ENCODE measurements at regions not wholly inside any gene's neighbourhood (a gene's known extent, or its start where the extent isn't known, plus 50 kb on each side); places are given as distances from the start of the nearest gene placed in this dataset.
"Not testable (repeated sequence)": the region's sequence is repeated elsewhere in the genome, so short reads cannot be mapped to it uniquely, and the experiment has no call there.

DNA sequence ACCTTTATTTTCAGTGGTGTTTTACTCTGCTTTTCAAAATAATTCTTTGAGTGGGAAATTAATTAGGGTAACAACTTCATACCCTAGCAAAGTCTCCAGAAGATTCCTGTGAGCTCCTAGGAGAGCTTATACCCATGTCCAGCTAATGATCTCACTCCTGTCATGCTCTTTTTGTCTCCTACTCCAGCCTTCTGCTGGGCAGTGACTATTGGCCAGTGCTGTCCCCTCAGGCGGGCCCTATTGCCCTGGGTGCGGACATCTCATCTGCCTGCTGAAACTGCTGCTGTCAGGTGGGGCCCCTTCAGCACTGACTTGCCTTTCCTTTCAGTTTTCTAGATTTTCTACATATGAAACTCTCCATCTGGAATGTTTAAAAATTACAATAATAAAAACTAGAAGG lies 80.3 kb downstream of the EBLN1 start:
- Histone ChIP-seq H3K9me3 (no peaks in the 10 kb centered on the region), H3K27me3 (no peaks in the 10 kb centered on the region), H3K27ac (no peak overlapping the region), H3K4me3 (ENCODE audit: low read depth in 1 of 2, low read length in 1 of 2) (no peak overlapping the region), H3K4me1 (ENCODE audit: control insufficient read depth in 1 of 2, insufficient read depth in 1 of 2, low read depth in 1 of 2, low read length in 1 of 2) (peaks cover 3 to 13% of the 10 kb centered on the region in 2 experiments), H3K36me3 (no peaks in the 10 kb centered on the region)
- TF ChIP-seq, protein P1, sequence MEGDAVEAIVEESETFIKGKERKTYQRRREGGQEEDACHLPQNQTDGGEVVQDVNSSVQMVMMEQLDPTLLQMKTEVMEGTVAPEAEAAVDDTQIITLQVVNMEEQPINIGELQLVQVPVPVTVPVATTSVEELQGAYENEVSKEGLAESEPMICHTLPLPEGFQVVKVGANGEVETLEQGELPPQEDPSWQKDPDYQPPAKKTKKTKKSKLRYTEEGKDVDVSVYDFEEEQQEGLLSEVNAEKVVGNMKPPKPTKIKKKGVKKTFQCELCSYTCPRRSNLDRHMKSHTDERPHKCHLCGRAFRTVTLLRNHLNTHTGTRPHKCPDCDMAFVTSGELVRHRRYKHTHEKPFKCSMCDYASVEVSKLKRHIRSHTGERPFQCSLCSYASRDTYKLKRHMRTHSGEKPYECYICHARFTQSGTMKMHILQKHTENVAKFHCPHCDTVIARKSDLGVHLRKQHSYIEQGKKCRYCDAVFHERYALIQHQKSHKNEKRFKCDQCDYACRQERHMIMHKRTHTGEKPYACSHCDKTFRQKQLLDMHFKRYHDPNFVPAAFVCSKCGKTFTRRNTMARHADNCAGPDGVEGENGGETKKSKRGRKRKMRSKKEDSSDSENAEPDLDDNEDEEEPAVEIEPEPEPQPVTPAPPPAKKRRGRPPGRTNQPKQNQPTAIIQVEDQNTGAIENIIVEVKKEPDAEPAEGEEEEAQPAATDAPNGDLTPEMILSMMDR (IDR thresholded peaks at IDR 0.05), result no peak

DNA sequence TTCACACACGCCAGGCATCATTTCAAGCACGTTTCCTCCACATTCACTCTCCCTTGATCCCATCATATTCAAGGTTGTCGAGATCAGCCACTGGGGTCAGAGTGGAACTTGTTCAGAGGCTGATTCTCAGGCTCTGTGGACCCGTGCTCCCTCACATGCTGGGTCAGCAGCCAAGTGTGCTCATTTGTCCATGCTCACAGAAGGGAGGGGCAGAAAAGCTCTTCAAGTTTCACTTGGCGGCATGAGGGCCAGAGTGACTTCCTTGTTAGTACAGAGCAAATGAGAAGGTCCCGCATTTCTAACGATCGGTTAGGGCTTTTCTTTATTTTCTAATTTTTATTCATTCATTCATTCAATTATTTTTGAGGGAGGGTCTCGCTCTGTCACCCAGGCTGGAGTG lies 82.2 kb downstream of the EBLN1 start:
- Histone ChIP-seq H3K36me3 (no peaks in the 10 kb centered on the region), H3K27ac (no peak overlapping the region), H3K4me3 (ENCODE audit: low read depth in 1 of 2, low read length in 1 of 2) (no peak overlapping the region), H3K9me3 (no peaks in the 10 kb centered on the region), H3K4me1 (ENCODE audit: control insufficient read depth in 1 of 2, insufficient read depth in 1 of 2, low read depth in 1 of 2, low read length in 1 of 2) (peaks cover 3 to 13% of the 10 kb centered on the region in 2 experiments), H3K27me3 (no peaks in the 10 kb centered on the region)
- TF ChIP-seq, protein P1 (IDR thresholded peaks at IDR 0.05), result no peak

DNA sequence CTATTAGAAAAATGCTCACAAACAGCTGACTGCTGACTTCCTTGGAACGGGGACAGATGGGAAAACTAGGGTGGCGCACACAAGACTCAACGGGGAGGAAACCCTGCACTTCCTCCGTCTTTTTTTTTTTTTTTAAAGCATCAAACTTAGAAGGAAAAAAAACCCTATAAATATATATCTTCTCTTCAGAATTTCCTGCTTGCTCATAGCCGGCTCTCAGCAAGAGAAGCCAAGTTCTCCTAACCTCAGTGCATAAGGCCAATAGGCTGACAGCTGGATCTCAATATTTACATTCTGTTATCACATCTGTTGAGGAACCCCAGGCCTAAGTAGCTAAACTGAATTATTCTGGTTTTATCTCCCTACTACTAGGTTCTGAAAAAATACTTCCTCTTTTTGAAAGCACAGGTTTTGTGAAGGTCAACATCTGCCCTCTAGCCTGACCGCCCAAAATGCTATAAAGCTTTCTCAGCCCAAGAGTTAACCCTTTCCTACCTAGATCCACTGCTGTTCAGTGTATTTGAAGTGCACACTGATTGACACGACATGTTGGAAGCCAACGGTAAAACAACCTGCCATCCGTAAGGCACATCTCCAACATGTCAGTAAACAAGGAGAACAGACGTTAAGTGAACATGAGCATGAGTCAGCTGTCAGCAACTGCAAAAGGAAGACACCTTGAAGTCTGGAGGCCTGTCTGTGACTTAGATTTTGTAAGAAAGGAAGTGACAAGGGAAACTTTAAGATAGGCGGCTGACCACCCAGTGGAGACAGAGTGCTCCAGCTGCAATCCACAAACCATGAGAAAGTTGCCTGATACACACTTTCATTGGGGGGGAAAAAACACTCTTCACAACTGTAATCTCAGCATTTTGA lies 83.8 kb downstream of the EBLN1 start:
- peak overlapping the region; percentile 10 for H3K27ac ChIP-seq
- peaks cover 3 to 13% of the 10 kb centered on the region in 2 experiments for H3K4me1 ChIP-seq (ENCODE audit: control insufficient read depth in 1 of 2, insufficient read depth in 1 of 2, low read depth in 1 of 2, low read length in 1 of 2)
- H3K36me3 ChIP-seq, result no peaks in the 10 kb centered on the region
- TF ChIP-seq, protein P1 (IDR thresholded peaks at IDR 0.05), result no peak
- no peaks in the 10 kb centered on the region for H3K27me3 ChIP-seq
- H3K4me3 ChIP-seq (ENCODE audit: low read depth in 1 of 2, low read length in 1 of 2), result no peak overlapping the region
- no peaks in the 10 kb centered on the region for H3K9me3 ChIP-seq

- not testable (repeated sequence) for H3K27me3 ChIP-seq; H3K4me3 ChIP-seq (ENCODE audit: low read depth in 1 of 2, low read length in 1 of 2); H3K9me3 ChIP-seq; H3K27ac ChIP-seq; H3K36me3 ChIP-seq
- peaks cover 3 to 13% of the 10 kb centered on the region in 2 experiments for H3K4me1 ChIP-seq (ENCODE audit: control insufficient read depth in 1 of 2, insufficient read depth in 1 of 2, low read depth in 1 of 2, low read length in 1 of 2)
These were observed 87.0 kb downstream of the EBLN1 start for GRCh38 chr10:22130824-22131223.

DNA sequence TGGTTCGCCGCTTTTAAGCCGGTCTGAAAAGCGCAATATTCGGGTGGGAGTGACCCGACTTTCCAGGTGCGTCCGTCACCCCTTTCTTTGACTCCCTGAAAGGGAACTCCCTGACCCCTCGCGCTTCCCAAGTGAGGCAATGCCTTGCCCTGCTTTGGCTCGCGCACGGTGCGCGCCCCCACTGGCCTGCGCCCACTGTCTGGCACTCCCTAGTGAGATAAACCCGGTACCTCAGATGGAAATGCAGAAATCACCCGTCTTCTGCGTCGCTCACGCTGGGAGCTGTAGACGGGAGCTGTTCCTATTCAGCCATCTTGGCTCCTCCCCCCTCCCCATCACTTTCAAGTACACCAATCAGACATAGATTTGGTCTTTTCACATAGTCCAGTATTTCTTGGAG lies 88.2 kb downstream of the EBLN1 start:
- not testable (repeated sequence) for H3K36me3 ChIP-seq; H3K27ac ChIP-seq; H3K4me3 ChIP-seq (ENCODE audit: low read depth in 1 of 2, low read length in 1 of 2); H3K27me3 ChIP-seq; H3K9me3 ChIP-seq
- peaks cover 3 to 13% of the 10 kb centered on the region in 2 experiments for H3K4me1 ChIP-seq (ENCODE audit: control insufficient read depth in 1 of 2, insufficient read depth in 1 of 2, low read depth in 1 of 2, low read length in 1 of 2)

DNA sequence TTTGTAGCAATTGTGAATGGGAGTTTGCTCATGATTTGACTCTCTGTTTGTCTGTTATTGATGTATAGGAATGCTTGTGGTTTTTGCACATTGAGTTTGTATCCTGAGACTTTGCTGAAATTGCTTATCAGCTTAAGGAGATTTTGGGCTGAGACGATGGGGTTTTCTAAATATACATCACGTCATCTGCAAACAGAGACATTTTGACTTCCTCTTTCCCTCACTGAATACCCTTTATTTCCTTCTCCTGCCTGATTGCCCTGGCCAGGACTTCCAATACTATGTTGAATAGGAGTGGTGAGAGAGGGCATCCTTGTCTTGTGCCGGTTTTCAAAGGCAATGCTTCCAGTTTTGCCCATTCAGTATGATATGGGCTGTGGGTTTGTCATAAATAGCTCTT lies 96.6 kb downstream of the EBLN1 start:
- not testable (repeated sequence) for H3K27ac ChIP-seq; H3K4me1 ChIP-seq (ENCODE audit: control insufficient read depth in 1 of 2, insufficient read depth in 1 of 2, low read depth in 1 of 2, low read length in 1 of 2); H3K27me3 ChIP-seq; H3K36me3 ChIP-seq; H3K9me3 ChIP-seq; H3K4me3 ChIP-seq (ENCODE audit: low read depth in 1 of 2, low read length in 1 of 2)

GRCh38 chr10:22120072-22120471 lies 97.7 kb downstream of the EBLN1 start:
- H3K27me3 ChIP-seq; H3K36me3 ChIP-seq; H3K9me3 ChIP-seq; H3K4me3 ChIP-seq (ENCODE audit: low read depth in 1 of 2, low read length in 1 of 2); H3K27ac ChIP-seq; H3K4me1 ChIP-seq (ENCODE audit: control insufficient read depth in 1 of 2, insufficient read depth in 1 of 2, low read depth in 1 of 2, low read length in 1 of 2): not testable (repeated sequence)

GRCh38 chr10:22119575-22119974 lies 98.2 kb downstream of the EBLN1 start:
- H3K4me1 ChIP-seq (ENCODE audit: control insufficient read depth in 1 of 2, insufficient read depth in 1 of 2, low read depth in 1 of 2, low read length in 1 of 2); H3K27ac ChIP-seq; H3K4me3 ChIP-seq (ENCODE audit: low read depth in 1 of 2, low read length in 1 of 2); H3K9me3 ChIP-seq; H3K36me3 ChIP-seq; H3K27me3 ChIP-seq: not testable (repeated sequence)

Data from neutrophil (primary cell).